Activated CD4-positive, alpha-beta T cell treated with anti-CD3 and anti-CD28 coated beads for 36 hours (primary cell): ENCODE measurements at regions not wholly inside any gene's neighbourhood (a gene's known extent, or its start where the extent isn't known, plus 50 kb on each side); places are given as distances from the start of the nearest gene placed in this dataset.

Experiments
- ATAC-seq: fragments of 200-7000 bp; cut with Tn5 transposase; one replicate; pipeline ENCODE4 v1.10.0; 2021; ENCODE audit warnings: mild to moderate bottlenecking, moderate library complexity
- CTCF ChIA-PET: fragments of 350-600 bp; sonication (Branson Sonifier 250); formaldehyde crosslinking; loops from one replicate; lab custom pipeline; 2021; ENCODE audit warnings: antibody characterized with exemption; lab: Charles Lee
- POLR2A ChIA-PET: fragments of 350-600 bp; sonication (Branson Sonifier 250); formaldehyde crosslinking; loops from one replicate; lab custom pipeline; 2021; ENCODE audit warnings: antibody characterized with exemption, inconsistent platforms; lab: Charles Lee
- DNase-seq: peaks from one replicate; pipeline ENCODE4 v3.0.0-alpha.2; 2020
- H3K27ac Mint-ChIP-seq: one replicate; pipeline ENCODE4 v1.8.0; 2021; ENCODE audit warnings: mixed read lengths
- H3K27me3 Mint-ChIP-seq: one replicate; pipeline ENCODE4 v1.8.0; 2021; ENCODE audit warnings: mixed read lengths
- H3K36me3 Mint-ChIP-seq: one replicate; pipeline ENCODE4 v1.8.0; 2021; ENCODE audit warnings: low read depth, mixed read lengths
- H3K4me1 Mint-ChIP-seq: one replicate; pipeline ENCODE4 v1.8.0; 2021; ENCODE audit warnings: mixed read lengths
- H3K4me3 Mint-ChIP-seq: one replicate; pipeline ENCODE4 v1.8.0; 2021; ENCODE audit warnings: mild to moderate bottlenecking, moderate library complexity, mixed read lengths
- H3K9me3 Mint-ChIP-seq: one replicate; pipeline ENCODE4 v1.8.0; 2021; ENCODE audit warnings: low read depth, mixed read lengths
- intact Hi-C, 2 experiments: fragments of 100-400 bp; cut with DNase I in 1 of 2; cut with micrococcal nuclease in 1 of 2; formaldehyde crosslinking; loops; one replicate each; pipeline versions ENCODE4 v1.14.2 to v1.15.1; 2022 to 2024; cut with DNase I, micrococcal nuclease

DNA sequence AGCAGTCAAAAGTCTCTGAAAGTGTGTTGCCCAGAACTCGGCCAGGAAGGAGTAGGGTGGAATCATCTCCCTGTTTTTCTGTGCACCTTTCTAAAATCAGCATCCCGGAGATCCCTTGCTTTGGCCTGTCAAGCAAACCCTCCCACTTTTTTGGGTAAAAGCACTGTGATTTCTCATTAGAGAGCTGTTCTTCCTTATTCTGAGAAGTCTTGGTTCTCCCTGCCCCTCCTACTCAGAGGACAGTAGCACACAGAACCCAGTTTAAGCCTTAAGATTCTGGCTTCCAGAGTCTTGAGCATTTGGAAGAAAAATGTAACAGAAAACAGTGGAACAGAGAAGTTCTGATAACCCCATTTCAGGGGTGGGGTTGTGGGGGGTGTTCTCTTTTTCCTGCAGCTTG lies 52.6 kb upstream of the KATNAL1 start:
- Mint-ChIP-seq H3K4me3 (no peak overlapping the region), H3K27me3 (no peaks in the 10 kb centered on the region), H3K36me3 (no peaks in the 10 kb centered on the region), H3K9me3 (no peaks in the 10 kb centered on the region), H3K27ac (no peak overlapping the region), H3K4me1 (peaks cover 3% of the 10 kb centered on the region)
- intact Hi-C loops, result no loop called here
- CTCF ChIA-PET, result interaction anchor here (0.7 kb wide), 1 partner anchor 152 kb away, joined by 3 read pairs; no protein-coding TSS in a partner anchor
- ATAC-seq (no peak), DNase-seq (no peak)
- POLR2A ChIA-PET, result no interaction called here

DNA sequence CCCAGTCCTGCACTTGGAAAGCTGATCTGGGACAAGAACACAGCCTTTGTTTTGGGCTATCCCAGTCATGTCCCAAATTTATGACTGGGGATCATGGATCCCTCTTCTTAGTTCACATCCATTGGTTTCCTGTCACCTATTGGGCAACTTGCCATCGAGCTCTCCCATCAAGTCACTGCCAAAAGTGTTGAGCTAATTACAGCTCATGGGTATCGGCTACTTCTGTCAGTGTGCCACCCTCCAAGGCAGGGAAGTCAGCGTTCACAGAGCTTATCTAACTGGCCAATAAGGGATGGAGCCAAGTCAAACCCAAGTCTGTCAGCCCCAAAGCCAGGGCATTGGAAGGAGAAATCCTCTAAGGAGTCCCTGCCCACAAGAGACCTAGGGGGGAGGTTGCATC lies 53.2 kb upstream of the KATNAL1 start:
- no peak overlapping the region for H3K27ac Mint-ChIP-seq
- no peaks in the 10 kb centered on the region for H3K9me3 Mint-ChIP-seq
- H3K27me3 Mint-ChIP-seq, result no peaks in the 10 kb centered on the region
- no peak overlapping the region for H3K4me3 Mint-ChIP-seq
- CTCF ChIA-PET, result interaction anchor here (0.6 to 0.7 kb wide), 3 partner anchors 85 to 219 kb away, joined by 3 read pairs; no protein-coding TSS in a partner anchor
- peaks cover 2% of the 10 kb centered on the region for H3K36me3 Mint-ChIP-seq
- POLR2A ChIA-PET, result no interaction called here
- no peak for DNase-seq
- intact Hi-C loops, result no loop called here
- peaks cover 2% of the 10 kb centered on the region for H3K4me1 Mint-ChIP-seq
- ATAC-seq, result no peak

DNA sequence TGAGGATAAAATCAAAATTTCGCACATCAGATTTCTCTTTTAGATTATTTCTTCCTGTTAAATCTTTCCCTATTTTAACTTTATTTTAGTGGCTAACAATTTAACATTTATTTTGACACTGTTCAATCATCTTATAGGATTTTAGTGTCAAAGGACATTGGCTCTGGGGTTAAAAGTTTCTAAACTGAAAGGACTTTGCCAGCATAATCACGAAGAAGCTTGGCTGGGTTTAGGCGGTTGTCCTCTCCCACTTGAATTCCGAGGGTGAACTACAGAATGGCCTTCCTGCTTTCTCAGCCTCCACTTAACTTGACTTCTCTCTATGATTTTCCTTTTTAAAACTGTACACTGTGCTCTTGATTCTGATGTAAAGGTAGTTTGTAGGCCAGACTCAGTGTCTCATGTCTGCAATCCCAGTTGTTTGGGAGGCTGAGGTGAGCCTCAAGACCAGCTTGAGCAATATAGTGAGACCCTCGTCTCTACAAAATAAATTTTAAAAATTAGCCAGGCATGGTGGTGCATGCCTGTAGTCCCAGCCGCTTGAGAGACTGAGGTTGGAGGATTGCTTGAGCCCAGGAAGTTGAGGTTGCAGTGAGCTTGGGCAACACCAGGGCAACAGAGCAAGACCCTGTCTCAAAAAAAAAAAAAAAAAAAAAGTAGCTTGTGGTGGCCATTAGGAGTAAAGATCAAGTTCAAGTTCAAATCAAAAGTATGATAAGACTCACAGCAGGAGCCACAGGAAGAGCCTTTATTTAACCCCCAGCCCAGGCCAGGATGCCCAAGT lies 54.8 kb upstream of the KATNAL1 start:
- H3K27ac Mint-ChIP-seq, result no peak overlapping the region
- CTCF ChIA-PET, result no interaction called here
- POLR2A ChIA-PET, result no interaction called here

DNA sequence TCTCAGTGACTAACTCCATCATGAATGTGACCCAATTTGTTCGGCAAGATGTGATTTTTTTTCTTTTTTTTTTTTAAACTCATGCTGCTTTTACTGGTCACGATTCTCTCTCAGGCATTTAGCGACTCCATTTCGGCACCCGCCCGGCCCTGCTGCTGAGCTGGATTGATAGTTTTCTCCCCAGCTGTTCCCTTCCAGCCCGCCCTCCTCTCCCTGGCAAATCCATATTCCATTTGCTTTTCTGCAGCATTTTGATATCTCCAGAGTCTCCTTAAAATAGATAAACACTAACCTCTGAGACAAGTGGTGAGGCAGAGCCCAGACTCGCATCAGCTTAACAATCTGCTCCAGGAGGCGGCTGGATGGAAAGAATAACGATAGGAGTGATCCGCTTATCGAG lies 55.5 kb upstream of the KATNAL1 start:
- Mint-ChIP-seq H3K36me3 (peaks cover 2% of the 10 kb centered on the region), H3K4me3 (no peak overlapping the region), H3K27me3 (no peaks in the 10 kb centered on the region), H3K4me1 (no peaks in the 10 kb centered on the region), H3K27ac (no peak overlapping the region), H3K9me3 (no peaks in the 10 kb centered on the region)
- intact Hi-C loops, result no loop called here
- no peak for ATAC-seq
- DNase-seq, result no peak
- ChIA-PET CTCF (no interaction called here), POLR2A (no interaction called here)

More for the DNA sequence above, 54.8 kb upstream of the KATNAL1 start:
- H3K4me1 Mint-ChIP-seq, result no peaks in the 10 kb centered on the region
- H3K27me3 Mint-ChIP-seq, result no peaks in the 10 kb centered on the region
- DNase-seq, result no peak
- intact Hi-C loops, result no loop called here
- H3K4me3 Mint-ChIP-seq, result no peak overlapping the region
- no peak for ATAC-seq
- H3K36me3 Mint-ChIP-seq, result peaks cover 2% of the 10 kb centered on the region
- H3K9me3 Mint-ChIP-seq, result no peaks in the 10 kb centered on the region

DNA sequence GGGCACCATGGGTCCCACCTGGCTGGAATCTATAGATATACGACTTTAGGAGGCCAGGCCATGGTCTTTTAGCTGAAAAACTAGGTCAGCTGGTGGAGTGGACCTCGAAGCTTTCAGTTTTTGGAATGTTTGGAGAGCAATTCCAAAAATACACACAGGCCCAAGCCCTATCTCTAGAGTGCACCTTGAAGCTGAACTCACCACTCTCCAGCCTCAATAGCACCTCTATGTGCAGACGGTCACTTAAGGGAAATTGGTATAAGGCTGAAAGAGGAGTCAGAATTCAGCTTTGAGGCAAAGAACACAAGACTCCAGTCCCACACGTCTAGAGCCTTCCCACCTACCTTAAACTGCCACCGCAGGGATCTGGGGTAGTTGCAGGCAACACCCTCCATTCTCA lies 56.4 kb upstream of the KATNAL1 start:
- Mint-ChIP-seq H3K36me3 (peaks cover 2% of the 10 kb centered on the region), H3K27ac (no peak overlapping the region)
- POLR2A ChIA-PET, result no interaction called here

DNA sequence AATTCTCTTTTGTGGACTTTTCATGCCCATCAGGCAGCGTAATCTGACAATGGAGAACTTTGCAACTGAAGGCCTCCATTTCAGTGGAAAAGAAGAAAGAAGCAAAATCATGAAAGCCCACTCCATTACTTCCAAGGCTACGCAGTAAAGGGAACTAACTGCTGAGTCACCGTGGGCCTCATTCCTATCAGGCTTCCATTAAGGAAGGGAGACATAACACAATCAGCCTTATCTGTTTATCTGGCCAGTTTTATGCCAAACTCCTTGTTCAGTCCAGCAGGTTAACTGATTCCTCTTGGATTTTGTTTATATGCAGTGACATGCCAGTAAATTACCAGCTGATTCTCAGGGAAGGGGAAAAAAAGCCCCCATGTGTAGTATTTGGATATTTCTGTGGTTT lies 56.8 kb upstream of the KATNAL1 start:
- H3K27ac Mint-ChIP-seq, result no peak overlapping the region

More for the DNA sequence above, 56.4 kb upstream of the KATNAL1 start:
- no peak for DNase-seq
- Mint-ChIP-seq H3K27me3 (no peaks in the 10 kb centered on the region), H3K9me3 (no peaks in the 10 kb centered on the region), H3K4me1 (peaks cover 3% of the 10 kb centered on the region), H3K4me3 (no peak overlapping the region)
- intact Hi-C loops, result no loop called here
- no peak for ATAC-seq
- CTCF ChIA-PET, result interaction anchor here (0.7 kb wide), 1 partner anchor 73 kb away, joined by 3 read pairs; no protein-coding TSS in a partner anchor

DNA sequence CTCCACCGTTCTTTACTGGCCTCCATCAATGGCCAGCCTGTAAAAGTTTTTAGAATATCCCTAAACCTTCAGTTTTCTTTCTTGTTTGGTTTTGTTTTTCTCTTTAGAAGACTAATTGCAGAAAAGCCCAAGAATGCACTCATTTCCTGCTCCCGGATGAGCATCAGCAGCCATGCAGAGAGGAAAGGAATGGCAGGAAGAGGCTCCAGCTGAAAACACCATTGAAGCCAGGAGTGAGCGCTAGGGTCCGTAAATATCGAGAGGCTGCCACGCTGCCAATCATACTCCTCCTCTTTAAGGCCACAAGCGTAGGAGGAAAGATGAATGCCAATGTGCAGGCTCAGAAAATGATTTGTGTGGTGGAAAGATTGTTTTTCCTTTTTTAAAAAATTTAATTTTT lies 57.4 kb upstream of the UBE2L5 start:
- H3K27ac Mint-ChIP-seq, result no peak overlapping the region
- no peaks in the 10 kb centered on the region for H3K27me3 Mint-ChIP-seq
- CTCF ChIA-PET, result no interaction called here
- ATAC-seq, result no peak
- no peaks in the 10 kb centered on the region for H3K9me3 Mint-ChIP-seq
- intact Hi-C loops, result no loop called here
- DNase-seq, result no peak
- POLR2A ChIA-PET, result no interaction called here
- no peak overlapping the region for H3K4me3 Mint-ChIP-seq
- peaks cover 10% of the 10 kb centered on the region for H3K4me1 Mint-ChIP-seq
- H3K36me3 Mint-ChIP-seq, result peaks cover 5% of the 10 kb centered on the region

More for the DNA sequence above, 56.8 kb upstream of the KATNAL1 start:
- DNase-seq (no peak), ATAC-seq (no peak)
- Mint-ChIP-seq H3K9me3 (no peaks in the 10 kb centered on the region), H3K36me3 (peaks cover 5% of the 10 kb centered on the region), H3K4me1 (peaks cover 7% of the 10 kb centered on the region), H3K27me3 (no peaks in the 10 kb centered on the region), H3K4me3 (no peak overlapping the region)
- CTCF ChIA-PET, result interaction anchor here (0.7 kb wide), 1 partner anchor 73 kb away, joined by 3 read pairs; no protein-coding TSS in a partner anchor
- intact Hi-C loops, result no loop called here
- POLR2A ChIA-PET, result no interaction called here

DNA sequence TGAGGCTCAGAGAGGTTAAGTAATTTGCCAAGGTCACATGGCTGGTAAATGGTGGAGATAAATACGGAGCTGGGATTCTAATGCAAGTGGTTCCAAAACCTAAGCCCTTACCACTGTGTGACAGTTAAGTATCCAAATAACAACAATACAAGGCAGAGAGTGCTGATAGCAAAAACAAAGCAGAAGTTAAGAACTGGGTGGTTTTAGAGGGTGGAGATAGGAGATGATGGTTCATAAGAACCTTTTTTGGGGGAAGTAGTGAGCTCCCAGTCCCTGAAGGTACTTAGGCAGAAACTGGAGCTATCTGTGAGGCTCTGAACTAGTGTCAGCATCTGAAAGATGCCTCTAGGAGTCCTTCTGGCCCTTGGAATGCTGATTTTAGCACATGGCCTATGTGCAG lies 56.2 kb upstream of the UBE2L5 start:
- POLR2A ChIA-PET, result no interaction called here
- no peaks in the 10 kb centered on the region for H3K9me3 Mint-ChIP-seq
- ATAC-seq, result no peak

DNA sequence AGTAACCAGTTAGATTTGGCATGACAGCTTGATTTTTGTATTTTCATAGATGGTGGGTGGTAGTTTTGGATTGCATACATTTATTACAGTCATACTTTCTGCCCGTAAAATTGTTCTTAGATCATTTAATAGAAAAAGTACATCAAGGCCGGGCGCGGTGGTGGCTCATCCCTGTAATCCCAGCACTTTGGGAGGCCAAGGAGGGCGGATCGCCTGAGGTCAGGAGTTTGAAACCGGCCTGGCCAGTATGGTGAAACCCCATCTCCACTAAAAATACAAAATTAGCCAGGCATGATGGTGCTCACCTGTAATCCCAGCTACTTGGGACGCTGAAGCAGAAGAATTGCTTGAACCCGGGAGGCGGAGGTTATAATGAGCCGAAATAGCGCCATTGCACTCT lies 55.0 kb upstream of the UBE2L5 start:
- ATAC-seq (no peak), DNase-seq (no peak)
- H3K27me3 Mint-ChIP-seq, result no peaks in the 10 kb centered on the region
- peaks cover 5% of the 10 kb centered on the region for H3K36me3 Mint-ChIP-seq
- no peak overlapping the region for H3K27ac Mint-ChIP-seq
- CTCF ChIA-PET, result interaction anchor here (0.6 to 0.7 kb wide), 2 partner anchors 44 to 363 kb away, joined by 3 read pairs; no protein-coding TSS in a partner anchor
- POLR2A ChIA-PET, result no interaction called here
- H3K9me3 Mint-ChIP-seq, result no peaks in the 10 kb centered on the region
- no peak overlapping the region for H3K4me3 Mint-ChIP-seq
- peaks cover 32% of the 10 kb centered on the region for H3K4me1 Mint-ChIP-seq
- intact Hi-C loops, result no loop called here

More for the DNA sequence above, 56.2 kb upstream of the UBE2L5 start:
- CTCF ChIA-PET, result interaction anchor here (0.8 kb wide), 1 partner anchor 10 kb away, joined by 3 read pairs; no protein-coding TSS in a partner anchor
- intact Hi-C loops, result no loop called here
- DNase-seq, result no peak
- Mint-ChIP-seq H3K27ac (no peak overlapping the region), H3K27me3 (no peaks in the 10 kb centered on the region), H3K36me3 (peaks cover 5% of the 10 kb centered on the region), H3K4me1 (peaks cover 21% of the 10 kb centered on the region), H3K4me3 (no peak overlapping the region)

DNA sequence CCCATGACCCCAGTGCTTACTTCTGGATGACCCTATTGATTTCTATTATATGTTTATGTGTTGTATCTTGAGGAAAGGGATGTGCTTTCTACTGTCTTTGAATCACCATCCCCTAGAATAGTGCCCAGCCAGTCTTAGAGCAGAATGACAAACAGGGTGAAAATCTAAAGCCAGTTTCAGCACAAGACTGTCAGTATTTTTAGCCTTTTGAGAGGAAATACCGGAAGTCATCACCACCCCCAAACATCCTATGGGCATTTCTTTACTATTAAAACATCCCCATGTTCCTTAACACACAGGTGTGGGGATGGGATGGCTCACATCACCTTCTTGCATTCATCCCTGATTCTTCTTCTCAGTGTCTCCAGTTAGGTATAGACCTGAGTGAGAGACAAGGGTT lies 52.1 kb upstream of the UBE2L5 start:
- Mint-ChIP-seq H3K9me3 (no peaks in the 10 kb centered on the region), H3K27me3 (no peaks in the 10 kb centered on the region), H3K4me3 (no peak overlapping the region), H3K4me1 (peaks cover 59% of the 10 kb centered on the region), H3K36me3 (peaks cover 7% of the 10 kb centered on the region), H3K27ac (peak overlapping the region; percentile 60)
- no peak for DNase-seq
- CTCF ChIA-PET, result interaction anchor here (1.3 to 1.4 kb wide), 2 partner anchors 13 to 35 kb away, joined by 3 read pairs; no protein-coding TSS in a partner anchor
- intact Hi-C loops, result loop anchor here (5.0 to 10.0 kb wide), 7 partner anchors 37 to 675 kb away; partner anchors contain the start of genes KATNAL1 (in 1 of the 2) and USPL1 (in 1 of the 2)
- no peak for ATAC-seq
- POLR2A ChIA-PET, result interaction anchor here (0.6 kb wide), 1 partner anchor 16 kb away, joined by 3 read pairs; no protein-coding TSS in a partner anchor

DNA sequence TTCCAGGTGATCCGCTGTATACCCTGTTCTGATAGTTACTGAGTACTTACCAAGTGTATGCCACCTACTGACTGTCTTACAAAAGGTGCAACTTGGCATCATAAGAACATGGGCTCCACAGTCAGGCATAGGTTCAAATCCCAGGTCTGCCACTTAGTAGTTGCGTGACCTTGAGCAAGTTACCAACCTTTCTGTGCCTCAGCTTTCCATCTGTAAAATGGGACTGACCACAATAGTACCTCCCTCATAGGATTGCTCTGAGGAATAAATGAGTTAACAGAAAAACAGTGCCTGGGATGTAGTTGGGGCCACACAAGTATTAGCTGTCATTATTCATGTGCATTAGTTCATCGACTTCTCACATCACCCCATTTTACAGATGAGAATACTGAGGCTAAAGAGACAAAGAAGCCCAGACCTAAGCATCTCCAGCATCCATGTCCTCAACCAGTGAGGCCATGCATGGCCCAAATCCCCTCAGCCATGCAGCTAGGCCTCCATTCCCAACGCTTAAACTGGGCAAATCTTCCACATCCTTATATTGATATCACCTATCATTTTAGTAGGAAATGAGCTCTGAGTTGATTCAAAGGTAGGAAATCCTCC lies 51.3 kb upstream of the UBE2L5 start:
- DNase-seq, result no peak
- ChIA-PET CTCF (interaction anchor here (1.0 to 1.6 kb wide), 5 partner anchors 12 to 239 kb away, joined by 3 to 6 read pairs (median 5); no protein-coding TSS in a partner anchor), POLR2A (no interaction called here)
- Mint-ChIP-seq H3K9me3 (no peaks in the 10 kb centered on the region), H3K4me3 (peak overlapping the region; percentile 59), H3K27ac (peak overlapping the region; percentile 69), H3K4me1 (peaks cover 68% of the 10 kb centered on the region), H3K36me3 (peaks cover 5% of the 10 kb centered on the region), H3K27me3 (no peaks in the 10 kb centered on the region)
- ATAC-seq, result no peak
- intact Hi-C loops, result loop anchor here (1.0 to 10.0 kb wide), 8 partner anchors 36 to 674 kb away; partner anchors contain the start of genes KATNAL1 (in 1 of the 2) and USPL1 (in 1 of the 2)
